Renal cortical epithelial cell (primary cell): ENCODE measurements at regions not wholly inside any gene's neighbourhood (a gene's known extent, or its start where the extent isn't known, plus 50 kb on each side); places are given as distances from the start of the nearest gene placed in this dataset.

Experiments used
- DNase-seq: peaks from one replicate; pipeline ENCODE4 v3.0.0-alpha.2; 2011; ENCODE audit warnings: low read depth

DNA sequence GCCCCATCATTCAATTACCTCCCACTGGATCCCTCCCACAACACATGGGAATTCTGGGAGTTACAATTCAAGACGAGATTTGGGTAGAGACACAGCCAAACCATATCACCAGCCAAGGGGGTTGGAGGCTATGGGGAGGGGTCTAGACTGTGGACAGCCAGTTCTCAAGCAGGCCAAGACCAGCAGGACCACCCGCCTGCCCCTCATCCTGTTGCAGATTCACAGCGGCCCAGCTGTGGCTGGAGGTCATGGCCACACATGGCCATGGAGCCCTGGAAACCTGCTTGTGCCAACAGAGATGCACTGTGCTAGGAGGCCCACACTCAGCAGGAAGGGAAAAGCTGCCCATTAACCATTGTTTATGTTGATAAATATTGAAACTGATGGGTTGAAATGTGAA is 240.5 kb downstream of the TTLL2 start:
- no peak for DNase-seq

DNA sequence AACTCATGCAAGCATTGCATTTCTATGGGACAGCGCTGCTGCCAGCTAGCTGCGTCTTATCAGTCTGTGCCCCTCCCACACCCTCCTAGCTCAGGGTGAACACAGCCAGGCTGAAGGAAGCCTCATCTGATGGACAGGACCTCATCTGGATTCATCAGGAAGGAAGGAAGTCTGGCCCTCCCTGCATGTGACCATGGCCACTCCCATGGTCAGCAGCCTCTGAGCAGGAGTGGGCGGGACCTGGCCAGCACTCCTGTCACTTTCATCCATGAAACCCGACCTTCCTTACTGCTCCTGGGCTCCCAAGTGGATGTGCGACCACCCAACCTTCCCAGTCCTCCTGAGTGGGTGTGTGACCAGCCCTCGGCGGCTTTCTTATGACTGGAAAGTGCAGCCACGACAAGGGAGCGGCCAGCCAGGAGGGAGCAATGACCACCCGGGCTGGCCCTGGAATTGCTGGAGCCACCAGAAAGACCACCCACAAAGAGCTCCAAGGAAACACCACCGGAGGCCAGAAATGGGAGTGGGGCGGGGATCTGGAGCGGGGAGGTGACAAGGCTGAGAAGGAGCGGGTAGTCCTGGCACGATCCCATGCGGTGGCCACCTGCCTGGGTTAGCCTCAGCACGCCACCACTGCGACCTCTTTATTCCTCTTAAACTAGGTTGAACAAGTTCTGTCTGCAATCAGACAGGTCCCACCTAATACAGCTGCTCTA is 241.2 kb downstream of the TTLL2 start:
- no peak for DNase-seq

DNA sequence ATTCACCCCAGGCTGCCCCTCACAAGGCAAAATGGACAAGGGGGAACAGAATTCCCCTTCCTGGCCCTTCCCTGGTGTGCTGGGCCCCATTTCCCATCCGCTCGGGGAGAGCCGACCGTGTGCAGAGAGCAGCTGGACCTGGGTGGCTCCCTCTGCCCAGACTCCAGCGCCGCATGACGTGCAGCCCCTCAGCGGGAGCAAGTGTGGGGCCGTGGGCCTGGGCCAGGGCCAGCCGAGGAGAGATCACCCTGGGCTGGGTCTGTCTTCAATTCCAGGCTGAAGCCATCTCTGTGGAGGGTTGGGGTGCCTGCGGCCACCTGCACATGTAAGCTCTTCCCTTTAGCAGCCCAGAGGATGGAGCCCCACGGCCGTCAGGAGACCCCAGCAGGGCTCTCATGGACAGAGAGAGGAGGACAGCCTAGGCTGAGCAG is 241.8 kb downstream of the TTLL2 start:
- DNase-seq: no peak

DNA sequence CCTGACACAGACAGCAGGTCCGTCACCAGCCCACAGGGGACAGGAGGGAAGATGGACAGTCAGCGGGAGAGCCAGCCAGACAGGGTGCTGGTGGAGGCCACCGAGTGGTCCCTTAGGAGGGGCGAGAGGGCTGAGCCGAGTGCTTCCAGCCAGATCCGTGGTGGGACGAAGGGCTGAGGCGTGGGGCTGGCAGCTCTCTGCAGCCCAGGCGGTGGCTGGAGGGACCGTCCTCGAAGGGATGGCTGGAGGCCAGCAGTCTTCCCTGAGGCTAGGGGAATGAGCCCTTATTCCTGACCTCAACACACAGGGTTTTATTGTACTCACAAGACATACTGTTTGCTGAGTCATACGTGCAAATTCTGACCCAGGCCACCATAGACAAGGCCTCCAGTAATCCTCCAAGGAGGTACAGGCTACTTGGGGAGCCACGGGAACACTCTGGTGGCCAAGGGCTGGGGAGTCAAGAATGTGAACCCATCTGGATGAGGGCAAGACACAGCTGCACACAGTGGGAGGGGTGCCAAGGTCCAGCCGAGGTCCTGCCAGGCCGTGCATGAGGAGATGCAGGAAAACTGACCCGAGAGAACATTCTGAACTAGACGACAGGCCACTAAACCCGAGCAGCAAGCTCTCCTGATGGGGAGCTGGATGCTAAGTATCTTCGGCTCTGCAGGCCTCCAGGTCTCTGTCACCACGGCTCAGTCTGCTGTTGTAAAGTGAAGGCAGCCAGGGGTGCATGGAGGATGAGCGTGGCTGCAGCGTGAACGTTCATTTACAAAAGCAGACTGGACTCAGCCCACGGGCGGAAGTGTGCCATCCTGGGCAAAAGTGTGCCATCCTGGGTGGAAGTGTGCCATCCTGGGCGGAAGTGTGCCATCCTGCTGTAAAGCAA is 242.5 kb downstream of the TTLL2 start:
- DNase-seq: peak; percentile 8

DNA sequence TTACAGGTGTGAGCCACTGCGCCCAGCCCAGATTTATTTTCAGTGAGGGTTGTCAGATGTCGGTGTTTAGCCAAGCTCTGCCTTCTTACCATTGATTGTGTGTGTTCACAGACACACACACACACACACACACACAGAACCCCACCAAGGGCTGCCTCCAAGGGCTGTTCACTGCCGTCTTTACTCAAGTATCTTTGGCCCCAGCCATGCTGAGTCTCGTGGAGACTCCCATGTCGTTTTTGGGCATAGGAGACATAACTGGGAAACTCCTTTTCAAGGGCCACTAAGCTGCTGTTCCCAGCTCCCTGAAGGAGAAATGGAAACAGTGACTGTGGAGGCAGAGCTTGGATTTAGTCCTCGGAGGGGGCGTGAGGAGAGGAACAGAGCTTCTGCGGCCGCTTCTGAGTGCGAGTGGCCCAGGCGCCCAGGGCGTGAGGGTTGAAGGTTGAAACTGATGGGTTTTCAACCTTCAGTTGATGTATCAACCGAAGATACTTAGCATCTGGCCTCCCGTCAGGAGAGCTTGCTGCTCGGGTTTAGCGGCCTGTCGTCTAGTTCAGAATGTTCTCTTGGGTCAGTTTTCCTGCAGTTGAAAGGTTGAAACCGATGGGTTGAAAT is 243.6 kb downstream of the TTLL2 start:
- DNase-seq: no peak

DNA sequence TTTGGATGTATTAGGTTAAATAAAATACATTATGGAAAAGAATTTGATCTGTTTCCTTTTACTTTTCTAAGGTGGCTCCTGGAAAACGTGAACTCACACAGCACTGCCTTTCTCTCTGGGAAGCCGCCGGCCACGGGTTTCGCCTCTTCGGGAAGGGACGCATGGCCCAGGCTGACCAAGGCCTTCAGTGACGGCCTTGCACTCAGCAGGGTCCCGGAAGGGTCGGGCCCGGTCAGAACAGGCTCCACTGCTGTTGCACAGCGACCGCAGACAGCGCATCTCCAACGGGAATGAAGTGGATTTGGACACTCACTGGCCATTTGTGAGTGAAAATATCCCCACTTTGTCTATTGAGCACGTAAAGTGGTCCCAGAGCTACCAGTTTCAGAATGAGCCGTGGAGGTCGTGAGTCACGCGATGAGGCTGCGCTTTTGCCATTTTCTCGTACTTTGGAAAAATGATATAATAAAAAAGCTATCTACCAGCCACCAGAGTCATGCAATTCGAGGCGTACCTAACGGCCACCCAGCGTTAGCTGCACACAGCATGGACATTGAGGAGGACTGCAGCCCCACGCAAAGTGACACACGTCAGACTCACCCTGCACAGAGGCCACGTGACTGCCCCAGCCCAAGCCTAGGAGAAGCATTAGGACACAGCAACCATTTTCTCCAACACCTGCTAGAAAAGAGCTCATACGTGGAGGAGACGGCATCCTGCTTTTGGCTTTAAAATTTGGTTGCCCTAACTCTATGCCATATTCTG is 244.3 kb downstream of the TTLL2 start:
- no peak for DNase-seq

DNA sequence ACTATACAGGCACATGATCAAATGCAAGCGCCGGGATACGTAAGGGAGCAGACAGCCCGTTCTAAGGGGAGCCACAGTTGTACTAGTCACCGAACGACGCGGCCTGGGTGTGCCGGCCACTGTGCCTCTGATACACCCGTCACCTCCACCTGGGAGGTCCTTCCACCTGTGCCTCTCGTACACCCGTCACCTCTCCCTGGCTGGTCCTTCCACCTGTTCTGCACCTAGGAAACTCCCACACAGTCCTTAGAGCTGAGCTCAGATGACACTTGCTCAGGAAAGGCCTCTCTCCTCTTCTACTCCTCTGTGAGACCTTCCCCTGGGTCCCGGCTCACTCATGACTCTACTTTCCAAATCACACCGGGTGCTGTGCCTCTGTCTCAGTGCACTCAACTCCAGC is 245.0 kb downstream of the TTLL2 start:
- no peak for DNase-seq

DNA sequence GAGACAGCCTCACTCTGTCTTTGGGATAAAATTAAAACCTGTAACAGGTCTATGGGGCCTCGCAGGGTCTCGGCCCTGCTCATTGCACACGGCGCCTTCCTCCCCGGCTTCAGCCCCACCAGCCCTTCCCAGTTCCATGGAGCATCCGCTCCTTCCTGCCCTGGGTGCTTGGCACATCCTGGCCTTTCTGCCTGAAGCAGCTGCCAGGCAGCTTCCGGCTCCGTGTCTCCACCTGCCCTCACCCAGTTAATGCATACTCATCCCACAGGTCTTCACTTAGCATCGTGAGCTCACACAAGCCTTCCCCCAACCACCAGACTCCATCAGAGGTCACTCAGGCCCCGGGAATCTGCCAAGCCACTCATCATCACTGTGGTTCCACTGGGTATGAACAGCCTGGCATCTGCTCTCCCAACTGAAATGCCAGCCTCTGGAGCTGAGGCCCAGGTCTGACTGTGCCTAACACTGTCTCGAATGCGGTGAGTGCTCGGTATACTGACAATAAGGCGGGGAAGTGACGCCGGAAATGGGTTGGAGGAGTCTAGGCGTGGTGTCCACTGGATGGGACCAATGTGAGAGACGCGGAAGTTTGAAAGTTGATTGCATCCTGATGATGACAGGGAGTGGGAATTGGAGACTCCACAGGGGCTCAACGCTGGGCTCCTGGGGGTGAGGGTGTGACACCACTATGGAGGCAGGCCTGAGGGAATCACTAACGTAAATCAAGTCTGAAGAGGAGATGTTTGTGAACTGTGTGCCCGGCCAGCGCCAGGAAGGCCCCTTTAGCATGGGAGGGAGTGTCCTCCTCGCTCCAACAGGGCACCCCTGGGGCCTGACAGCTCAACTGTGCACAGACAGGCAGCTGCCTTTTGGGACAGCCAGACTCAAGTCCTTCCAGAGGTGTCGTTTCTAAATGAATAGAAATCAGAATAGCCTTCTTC is 245.8 kb downstream of the TTLL2 start:
- DNase-seq: no peak

DNA sequence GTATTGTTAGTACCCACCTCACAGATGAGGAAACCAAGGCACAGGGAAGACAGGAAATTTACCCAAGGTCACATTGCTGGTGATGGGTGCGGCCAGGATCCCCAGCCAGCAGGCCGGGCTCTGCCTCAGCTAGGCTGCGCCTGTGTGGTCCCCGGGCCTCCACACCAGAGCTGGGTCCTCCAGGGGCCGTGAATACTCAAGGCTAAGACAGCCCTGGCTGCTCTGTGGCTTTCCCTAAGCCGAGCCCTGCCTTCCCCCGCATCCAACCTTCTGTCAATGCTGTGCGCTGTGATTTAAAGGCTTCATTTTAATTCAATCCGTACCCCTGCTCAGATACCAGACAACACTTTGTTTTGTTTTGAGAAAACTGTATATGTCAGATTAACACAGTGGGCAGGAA is 246.7 kb downstream of the TTLL2 start:
- DNase-seq: no peak

DNA sequence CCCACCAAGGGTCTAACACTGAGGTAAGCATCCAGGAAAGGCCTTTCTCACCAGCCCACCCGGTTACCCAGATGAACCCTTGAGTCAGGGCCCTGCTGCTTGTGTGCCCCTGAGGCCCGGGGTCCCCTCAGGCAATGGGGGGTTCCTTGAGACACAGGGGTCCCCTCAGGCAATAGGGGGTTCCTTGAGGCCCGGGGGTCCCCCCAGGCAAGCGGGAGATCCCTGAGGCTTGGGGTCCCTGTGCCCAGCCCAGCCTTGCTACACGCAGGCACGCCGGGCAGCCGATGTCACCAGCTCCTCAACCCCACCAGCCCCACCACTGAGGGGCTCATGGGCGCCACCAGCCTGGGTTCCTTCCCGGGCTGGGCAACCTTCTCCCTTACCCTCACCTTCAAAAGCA is 247.2 kb downstream of the TTLL2 start:
- no peak for DNase-seq

DNA sequence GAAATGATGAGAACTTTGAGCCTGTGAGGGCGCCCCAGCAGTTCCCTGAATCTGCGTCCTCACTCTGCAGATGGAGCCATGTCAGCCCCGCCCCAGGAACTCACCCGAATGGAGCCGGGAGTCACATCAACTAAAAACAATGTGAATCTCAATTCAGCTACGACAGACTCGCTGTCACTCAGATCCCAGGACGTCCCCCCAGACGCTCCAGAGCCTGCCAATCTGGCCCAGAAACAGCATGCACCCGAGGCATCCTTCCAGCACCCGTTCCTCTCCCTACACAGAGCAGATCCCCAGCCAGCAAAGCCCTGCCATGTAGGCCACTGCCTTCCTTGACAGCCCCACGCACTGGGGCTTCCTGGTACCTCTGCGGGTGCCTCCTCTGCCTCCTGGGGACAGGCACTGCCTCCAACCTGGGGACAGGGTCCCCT is 248.0 kb downstream of the TTLL2 start:
- DNase-seq: no peak

DNA sequence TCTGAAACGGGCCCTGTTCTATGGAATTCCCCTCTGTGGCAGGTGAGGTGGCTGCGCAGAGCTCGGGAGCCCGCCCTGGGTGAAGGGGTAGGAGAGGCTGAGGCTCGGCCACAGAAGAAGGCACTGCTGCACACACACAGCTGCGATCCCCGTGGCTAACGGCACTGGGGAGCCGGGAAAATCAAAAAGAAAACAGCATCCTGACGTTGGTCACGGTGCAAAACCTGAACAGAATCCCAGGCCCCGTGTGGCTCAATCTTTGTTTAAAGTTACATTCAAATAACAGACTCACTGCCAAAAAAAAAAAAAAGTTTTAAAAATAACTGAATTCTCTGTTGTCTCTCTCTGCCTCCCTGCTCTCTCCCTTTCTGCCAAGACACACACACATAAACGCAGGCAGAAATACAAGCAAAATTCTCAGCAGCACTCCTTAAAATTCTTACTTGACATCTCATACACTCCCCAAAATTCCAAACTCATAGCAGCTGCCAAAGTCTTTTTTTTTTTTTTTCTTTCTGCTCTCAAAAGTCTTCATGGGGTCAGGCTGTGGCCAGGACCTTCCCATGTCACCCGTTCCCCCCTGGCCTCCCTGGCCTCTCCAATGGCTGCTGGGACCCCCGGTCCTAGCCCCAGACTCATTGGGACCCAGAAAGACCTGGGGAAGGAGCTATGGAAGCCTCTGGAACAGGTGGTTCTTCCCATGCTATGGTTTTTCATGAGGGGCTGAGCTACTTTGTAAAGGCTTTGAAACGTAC is 248.8 kb downstream of the TTLL2 start:
- no peak for DNase-seq

DNA sequence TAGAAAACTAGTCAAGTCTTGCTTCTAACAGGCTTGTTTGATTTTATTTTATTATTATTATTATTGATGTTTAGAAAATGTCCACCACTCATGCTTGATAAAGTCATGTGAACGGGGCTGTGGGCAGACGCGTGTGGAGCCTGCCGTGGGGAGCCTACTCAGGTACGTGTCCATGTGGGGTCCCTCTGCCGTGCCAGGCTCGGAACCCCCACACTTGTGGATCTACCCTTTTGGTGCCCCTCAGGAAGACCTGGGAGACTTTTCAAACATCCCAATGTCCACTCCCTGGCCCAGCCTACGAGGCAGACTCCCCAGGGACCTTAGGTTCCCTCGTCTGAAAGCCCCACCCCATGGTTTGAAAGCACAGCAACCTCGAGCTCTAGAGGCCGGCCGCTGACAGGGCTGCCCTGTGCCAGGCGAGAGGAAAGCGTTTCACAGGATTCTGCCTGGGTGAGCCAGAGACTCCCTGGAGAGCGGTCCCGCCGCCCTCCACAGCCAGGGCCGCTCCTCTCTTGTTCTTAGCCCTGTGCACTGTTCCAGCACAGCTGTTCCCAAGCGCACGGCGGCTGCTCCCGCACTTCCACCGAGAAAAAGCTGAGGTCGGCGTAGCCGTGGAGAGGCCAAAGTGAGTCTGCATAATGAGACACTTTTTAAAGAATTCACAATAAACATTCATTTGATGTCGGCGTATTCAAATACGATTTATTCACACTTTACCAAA is 249.7 kb downstream of the TTLL2 start:
- DNase-seq: no peak

DNA sequence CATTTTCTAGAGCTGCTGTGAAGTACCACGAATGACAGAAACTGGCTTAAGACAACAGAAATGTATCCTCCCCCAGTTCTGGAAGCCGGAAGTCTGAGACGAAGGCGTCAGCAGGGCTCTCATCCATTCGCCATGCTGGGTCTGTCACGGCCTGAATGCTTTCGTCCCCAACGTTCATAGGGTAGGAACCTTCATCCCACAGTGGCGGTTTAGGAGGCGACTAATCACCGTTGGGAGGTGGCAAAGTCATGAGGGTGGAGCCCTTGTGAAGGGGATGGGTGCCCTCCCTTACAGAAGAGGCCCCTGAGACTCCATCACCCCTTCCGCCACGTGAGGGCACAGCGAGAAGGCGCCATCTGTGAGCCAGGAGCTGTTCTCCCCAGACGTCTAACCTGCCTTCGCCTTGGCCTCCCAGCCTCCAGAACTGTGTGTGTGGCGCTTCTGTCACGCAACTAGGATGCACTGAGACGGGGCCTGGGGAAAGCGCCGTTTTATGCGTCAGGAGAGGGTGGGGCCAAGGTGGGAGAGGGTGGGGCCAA is 250.3 kb downstream of the TTLL2 start:
- no peak for DNase-seq

DNA sequence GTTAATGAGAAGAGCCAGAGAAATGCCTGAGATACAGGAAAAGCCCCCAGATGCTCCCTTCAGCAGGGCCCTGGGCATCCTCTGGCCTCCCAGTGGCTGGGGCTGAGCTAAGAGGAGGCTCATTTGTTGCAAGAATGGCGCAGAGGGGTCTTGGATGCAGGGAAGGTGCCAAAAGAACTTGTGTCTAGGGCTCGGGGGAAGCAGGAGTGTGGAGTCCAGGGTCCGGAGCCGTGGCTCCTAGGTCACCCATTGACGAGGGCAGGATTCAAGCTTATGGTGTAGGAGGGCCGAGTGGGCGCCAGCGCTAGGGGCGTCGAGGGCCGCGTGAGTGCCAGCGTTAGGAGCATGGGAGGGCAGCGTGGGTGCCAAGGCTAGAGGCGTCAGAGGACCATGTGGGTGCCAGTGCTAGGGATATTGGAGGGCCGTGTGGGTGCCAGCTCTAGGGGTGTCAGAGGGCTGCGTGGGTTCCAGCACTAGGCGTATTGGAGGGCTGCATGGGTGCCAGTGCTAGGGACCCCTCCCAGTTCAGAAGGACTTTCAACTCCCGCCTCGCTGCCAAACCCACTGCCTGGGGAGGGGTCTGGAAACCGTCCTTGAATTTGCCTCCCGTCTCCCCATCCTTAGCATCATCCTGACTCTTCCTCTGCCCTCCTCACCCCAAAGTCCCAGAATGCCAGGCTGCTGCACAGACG is 250.5 kb upstream of the AFDN start:
- no peak for DNase-seq

DNA sequence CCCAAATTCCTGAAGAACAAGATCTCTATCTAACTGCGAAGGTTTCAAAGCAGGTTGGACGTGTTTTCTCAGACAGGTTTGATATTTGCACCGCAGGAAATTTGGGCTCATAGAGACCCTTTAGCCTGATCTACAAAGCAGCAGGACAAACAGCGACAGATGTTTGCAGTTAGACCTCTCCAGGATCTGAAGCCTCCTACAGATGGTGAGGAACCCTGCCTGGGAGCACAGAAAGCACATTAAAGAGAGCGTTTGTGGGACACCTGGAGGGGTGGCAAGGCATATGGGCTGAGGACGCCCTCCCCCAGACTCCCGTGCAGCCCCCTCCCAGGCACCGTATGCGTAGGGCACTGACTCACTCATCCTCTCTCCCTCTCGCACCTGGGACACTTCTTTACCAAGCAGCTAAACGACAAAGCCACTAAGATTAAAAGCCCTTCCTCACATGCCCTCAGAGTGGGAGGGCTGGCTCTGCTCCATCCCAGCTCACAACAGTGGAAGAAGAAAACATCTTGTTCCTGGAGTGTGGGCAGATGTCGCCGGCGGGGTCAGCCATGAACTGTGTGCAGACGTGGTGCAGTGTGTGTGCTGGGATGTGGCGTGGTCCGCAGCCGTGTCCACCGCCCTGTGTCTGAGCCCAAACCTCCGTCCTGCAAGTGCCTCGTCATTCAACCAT is 249.7 kb upstream of the AFDN start:
- no peak for DNase-seq

DNA sequence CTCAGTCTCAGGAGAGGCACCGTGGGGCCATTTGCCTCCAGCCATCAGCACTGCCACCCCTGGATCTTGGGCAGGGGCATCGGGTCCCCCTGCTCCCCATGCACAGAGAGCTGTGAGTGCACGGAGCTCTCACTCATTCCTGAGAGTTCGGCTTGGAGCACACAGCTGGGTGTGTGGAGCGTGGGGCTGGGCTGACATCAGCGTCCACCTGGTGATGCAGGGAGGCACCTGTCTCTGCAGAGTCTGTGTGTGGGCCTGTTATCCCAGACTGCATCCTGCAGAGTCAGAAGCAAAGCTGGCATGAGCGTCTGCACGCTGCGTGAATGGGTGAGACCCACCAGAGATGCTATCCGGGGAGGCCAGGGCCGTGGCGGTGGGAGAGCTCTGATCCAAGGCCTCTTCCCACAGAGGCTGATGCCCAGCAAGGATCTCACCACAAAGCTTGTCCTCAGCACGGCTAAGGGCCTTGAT is 248.8 kb upstream of the AFDN start:
- no peak for DNase-seq

DNA sequence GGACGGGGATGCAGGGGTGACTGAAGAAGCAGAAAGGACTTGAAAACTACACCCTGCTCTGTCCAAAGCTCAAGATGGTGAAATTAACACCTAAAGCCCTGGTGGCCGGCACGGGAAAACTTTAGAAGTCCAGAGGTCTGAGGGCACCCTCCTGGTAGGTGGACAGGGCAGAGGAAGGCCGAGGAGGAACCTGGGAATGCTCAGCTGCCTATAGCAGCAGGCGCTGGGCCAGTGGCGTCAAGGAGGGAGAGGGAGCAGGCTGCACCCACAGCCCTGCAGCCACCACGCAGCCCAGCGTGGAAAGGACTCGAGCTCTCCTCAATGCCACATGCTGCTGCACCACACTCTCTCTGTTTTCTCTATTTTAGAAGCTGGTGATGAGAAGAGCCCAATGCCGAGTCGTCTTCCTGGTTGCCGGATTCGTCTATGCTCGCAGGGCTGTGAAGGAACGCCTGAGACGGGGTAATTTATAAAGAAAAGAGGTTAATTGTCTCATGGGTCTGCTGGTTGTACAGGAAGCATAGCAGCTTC is 248.3 kb upstream of the AFDN start:
- no peak for DNase-seq
